ENCODE measurements at regions not wholly inside any gene's neighbourhood (a gene's known extent, or its start where the extent isn't known, plus 50 kb on each side); places are given as distances from the start of the nearest gene placed in this dataset.

DNA sequence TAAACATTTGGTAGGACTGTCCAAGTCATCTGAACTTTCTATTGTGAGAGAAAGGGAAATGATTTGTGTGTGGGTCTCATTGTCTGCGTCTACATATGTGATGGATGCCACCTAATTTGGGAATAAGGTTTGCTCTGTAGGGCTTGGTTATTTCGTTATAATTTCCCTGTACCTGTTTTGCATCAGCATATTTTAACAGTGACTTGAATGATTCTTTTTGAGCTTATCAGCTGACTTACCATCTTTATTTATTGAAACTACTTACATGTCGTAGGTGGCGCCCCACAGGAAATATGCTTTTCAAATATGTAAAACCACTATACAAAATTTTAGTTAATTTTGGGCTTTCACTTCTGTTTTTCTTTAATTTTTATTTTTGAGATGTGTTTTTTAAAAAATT lies 56.5 kb upstream of the BCAT1 start:
- no peak for DNase-seq

- DNase-seq, result no peak
Observed at GRCh38 chr12:25004447-25004846, 55.5 kb upstream of the BCAT1 start.

DNA sequence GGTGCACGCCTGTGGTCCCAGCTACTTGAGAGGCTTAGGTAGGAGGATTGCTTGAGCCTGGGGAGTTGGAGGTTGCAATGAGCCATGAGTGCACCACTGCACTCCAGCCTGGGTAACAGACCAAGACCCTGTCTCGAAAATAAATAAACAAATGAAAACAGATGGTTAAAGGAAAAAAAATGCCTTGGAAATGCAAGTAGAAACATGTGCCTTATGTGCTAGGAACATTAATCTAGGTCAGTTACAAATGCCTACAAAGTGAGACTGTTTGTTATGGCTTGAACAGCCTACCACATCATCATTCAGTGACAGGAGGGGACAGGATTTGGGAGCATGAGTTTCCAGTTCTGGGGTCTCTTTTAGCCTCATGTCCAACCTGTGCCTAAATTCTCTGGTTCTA lies 52.4 kb upstream of the BCAT1 start:
- DNase-seq, result no peak
